ENCODE measurements at regions not wholly inside any gene's neighbourhood (a gene's known extent, or its start where the extent isn't known, plus 50 kb on each side); places are given as distances from the start of the nearest gene placed in this dataset.

GRCh38 chr12:77648716-77649115 is 182.0 kb upstream of the NAV3 start:
- Histone ChIP-seq H3K23ac (ENCODE audit: insufficient read length, low read depth, low read length) (no peak overlapping the region), H4K91ac (ENCODE audit: insufficient read length, low read depth, low read length) (no peak overlapping the region), H3K56ac (ENCODE audit: insufficient read length, low read depth, low read length) (no peak overlapping the region), H2BK20ac (ENCODE audit: low read depth, low read length, poor library complexity, severe bottlenecking) (no peak overlapping the region), H2BK5ac (ENCODE audit: insufficient read length, low read length) (no peak overlapping the region), H3K4me1 (ENCODE audit: insufficient read depth, low read length) (peaks cover 2% of the 10 kb centered on the region; the same call in 1 of the 2 replicates), H3T11ph (ENCODE audit: low read length) (no peak overlapping the region), H3K4me2 (ENCODE audit: insufficient read depth, insufficient read length, low read length) (no peak overlapping the region), H3K9ac (ENCODE audit: extremely low read depth, insufficient read length, low read length) (no peak overlapping the region), H3K79me1 (ENCODE audit: insufficient read depth, low read depth, low read length, poor library complexity, severe bottlenecking) (no peaks in the 10 kb centered on the region), H4K20me1 (ENCODE audit: control insufficient read depth, insufficient read depth, insufficient read length) (no peaks in the 10 kb centered on the region), H3K14ac (ENCODE audit: insufficient read depth, low read length) (no peak overlapping the region), H2BK12ac (ENCODE audit: insufficient read length, low read depth, low read length) (no peak overlapping the region), H3K23me2 (ENCODE audit: insufficient read length, low read depth, low read length, poor library complexity, severe bottlenecking) (no peaks in the 10 kb centered on the region), H3K9me3 (ENCODE audit: control insufficient read depth, low read depth, low read length) (no peaks in the 10 kb centered on the region), H2AFZ (ENCODE audit: low read length) (no peak overlapping the region), H3K4ac (ENCODE audit: low read depth, low read length) (no peak overlapping the region), H4K5ac (ENCODE audit: insufficient read length, low read depth, low read length) (no peak overlapping the region), H2BK120ac (ENCODE audit: low read depth, low read length, poor library complexity, severe bottlenecking) (no peak overlapping the region), H4K8ac (replicated peaks; ENCODE audit: insufficient read length, low read depth, low read length) (no peak overlapping the region), H2AK5ac (ENCODE audit: insufficient read length, low read length) (no peak overlapping the region), H3K27ac (ENCODE audit: insufficient read length, low read depth, low read length) (no peak overlapping the region), H3K79me2 (ENCODE audit: insufficient read depth, low read length) (no peaks in the 10 kb centered on the region), H2BK15ac (ENCODE audit: low read depth, low read length) (no peak overlapping the region), H3K18ac (ENCODE audit: insufficient read length, low read depth, low read length) (no peak overlapping the region), H3K27me3 (ENCODE audit: insufficient read depth, low read length) (no peaks in the 10 kb centered on the region)
- H3K36me3 Mint-ChIP-seq (ENCODE audit: insufficient read depth in 1 of 3, low read depth in 3 of 3): no peaks in the 10 kb centered on the region
- peaks cover 37% of the 10 kb centered on the region in 2 experiments for H3K4me1 Mint-ChIP-seq
- no peak for TF ChIP-seq CTCF (conservative IDR thresholded peaks at IDR 0.05)
- H3K4me3 Mint-ChIP-seq: no peak overlapping the region
- no peak for DNase-seq
- H3K9me3 Mint-ChIP-seq: no peaks in the 10 kb centered on the region; a peak in 2 of 5 replicates
- no peaks in the 10 kb centered on the region; the same call in 1 of the 2 replicates for H3K27me3 Mint-ChIP-seq (ENCODE audit: low read depth)
- no peak overlapping the region; a peak in 1 of 7 replicates for H3K27ac Mint-ChIP-seq
